Liver (tissue), 8 donors: ENCODE measurements at regions not wholly inside any gene's neighbourhood (a gene's known extent, or its start where the extent isn't known, plus 50 kb on each side); places are given as distances from the start of the nearest gene placed in this dataset.

Experiments used
- DNase-seq: peaks from one replicate; pipeline ENCODE4 v3.0.0-alpha.2; 2017; ENCODE audit warnings: low spot score
- H3K27ac ChIP-seq, 2 donors: one replicate each; pipeline ENCODE4 v1.7.0; 2013; ENCODE audit warnings: inconsistent platforms in 2 of 2, low read length in 2 of 2, control low read depth in 1 of 2, low read depth in 1 of 2, mild to moderate bottlenecking in 1 of 2
- H3K27me3 ChIP-seq, 4 donors: one replicate each; pipeline versions ENCODE4 v1.6.1 to v1.7.0; 2013; ENCODE audit warnings: low read length in 3 of 4, inconsistent platforms in 1 of 4, mild to moderate bottlenecking in 1 of 4, moderate library complexity in 1 of 4; ENCODE audit not compliant: control insufficient read depth in 4 of 4, insufficient read depth in 4 of 4
- H3K36me3 ChIP-seq, 4 donors: one replicate each; pipeline versions ENCODE4 v1.6.1 to v1.7.0; 2013; ENCODE audit warnings: low read length in 3 of 4, mild to moderate bottlenecking in 3 of 4, low read depth in 1 of 4, moderate library complexity in 1 of 4; ENCODE audit not compliant: control insufficient read depth in 4 of 4, insufficient read depth in 3 of 4
- H3K4me1 ChIP-seq, 4 donors: one replicate each; pipeline versions ENCODE4 v1.6.1 to v1.7.0; 2013; ENCODE audit warnings: low read length in 3 of 4, mild to moderate bottlenecking in 3 of 4, moderate library complexity in 1 of 4; ENCODE audit not compliant: control insufficient read depth in 4 of 4, insufficient read depth in 4 of 4
- H3K4me3 ChIP-seq, 3 donors: one replicate each; pipeline versions ENCODE4 v1.6.1 to v1.7.0; 2013; ENCODE audit warnings: low read length in 3 of 3, control low read depth in 1 of 3, low read depth in 1 of 3, mild to moderate bottlenecking in 1 of 3
- H3K9ac ChIP-seq, 2 donors: one replicate each; pipeline ENCODE4 v1.7.0; 2013; ENCODE audit warnings: low read length in 2 of 2, mild to moderate bottlenecking in 2 of 2, moderate library complexity in 2 of 2, control low read depth in 1 of 2, low read depth in 1 of 2
- H3K9me3 ChIP-seq, 4 donors: one replicate each; pipeline versions ENCODE4 v1.6.1 to v1.7.0; 2013; ENCODE audit warnings: low read length in 3 of 4; ENCODE audit not compliant: control insufficient read depth in 4 of 4
- EGR1 ChIP-seq, 2 donors: IDR thresholded peaks; 2 replicates each; pipeline ENCODE4 v1.6.1; 2016 to 2018; ENCODE audit warnings: antibody characterized with exemption in 2 of 2, low read depth in 2 of 2
- FOXA1 ChIP-seq: IDR thresholded peaks from 2 replicates; pipeline ENCODE4 v1.6.1; 2016; ENCODE audit warnings: antibody characterized with exemption
- FOXA2 ChIP-seq: IDR thresholded peaks from 2 replicates; pipeline ENCODE4 v1.6.1; 2016; ENCODE audit warnings: antibody characterized with exemption
- GABPA ChIP-seq, 2 donors: IDR thresholded peaks in 1 of 2; conservative IDR thresholded peaks in 1 of 2; 2 replicates each; pipeline ENCODE4 v1.6.1; 2016; ENCODE audit warnings: antibody characterized with exemption in 2 of 2, mild to moderate bottlenecking in 1 of 2, moderate library complexity in 1 of 2
- HNF4A ChIP-seq, 2 donors: conservative IDR thresholded peaks; 2 replicates each; pipeline ENCODE4 v1.6.1; 2016; ENCODE audit warnings: antibody characterized with exemption in 2 of 2, mild to moderate bottlenecking in 2 of 2
- HNF4G ChIP-seq: IDR thresholded peaks from 2 replicates; pipeline ENCODE4 v1.6.1; 2016; ENCODE audit warnings: antibody characterized with exemption
- JUND ChIP-seq, 2 donors: IDR thresholded peaks; 2 replicates each; pipeline ENCODE4 v1.6.1; 2016; ENCODE audit warnings: antibody characterized with exemption in 2 of 2
- NR2F2 ChIP-seq: IDR thresholded peaks from 2 replicates; pipeline ENCODE4 v1.6.1; 2016; ENCODE audit warnings: antibody characterized with exemption
- RAD21 ChIP-seq, 2 donors: IDR thresholded peaks; 2 replicates each; pipeline ENCODE4 v1.6.1; 2016; ENCODE audit warnings: antibody characterized with exemption in 2 of 2, mild to moderate bottlenecking in 2 of 2
- RXRA ChIP-seq, 2 donors: IDR thresholded peaks; 2 replicates each; pipeline ENCODE4 v1.6.1; 2017 to 2018; ENCODE audit warnings: antibody characterized with exemption in 2 of 2, mild to moderate bottlenecking in 1 of 2
- SP1 ChIP-seq: IDR thresholded peaks from 2 replicates; pipeline ENCODE4 v1.6.1; 2018; ENCODE audit warnings: antibody characterized with exemption, mild to moderate bottlenecking
- TAF1 ChIP-seq: conservative IDR thresholded peaks from 2 replicates; pipeline ENCODE4 v1.6.1; 2016; ENCODE audit warnings: antibody characterized with exemption, mild to moderate bottlenecking
- YY1 ChIP-seq: IDR thresholded peaks from 2 replicates; pipeline ENCODE4 v1.6.1; 2016; ENCODE audit warnings: antibody characterized with exemption, mild to moderate bottlenecking
- WGBS: extraction: QIAGEN DNeasy Blood & Tissue Kit; methylation state at CpG from one replicate; pipeline ENCODE4 v1.1.7; 2013; 5-methylcytosine and 5-hydroxymethylcytosine counted together
- TF ChIP-seq, protein P1 (sequence below): IDR thresholded peaks from 2 replicates; pipeline ENCODE4 v1.6.1; 2016; ENCODE audit warnings: antibody characterized with exemption, mild to moderate bottlenecking
- TF ChIP-seq, protein P2 (sequence below): IDR thresholded peaks from 2 replicates; pipeline ENCODE4 v1.6.1; 2016; ENCODE audit warnings: antibody characterized with exemption
- TF ChIP-seq, protein P3 (sequence below): fragments of 150-350 bp; IDR thresholded peaks from 2 replicates; pipeline ENCODE4 v1.5.1; 2017; ENCODE audit warnings: improper control_type of control experiment, low read depth, low read length; ENCODE audit not compliant: missing input control
- TF ChIP-seq, protein P4 (sequence below): IDR thresholded peaks from 2 replicates; pipeline ENCODE4 v1.6.1; 2016; ENCODE audit warnings: antibody characterized with exemption
- TF ChIP-seq, protein P5 (sequence below): IDR thresholded peaks from 2 replicates; pipeline ENCODE4 v1.6.1; 2016; ENCODE audit warnings: antibody characterized with exemption
- donor health status: healthy.
- donor health status: healthy.
- donor health status: healthy.
- donor health status: healthy.
- donor health status: healthy.

DNA sequence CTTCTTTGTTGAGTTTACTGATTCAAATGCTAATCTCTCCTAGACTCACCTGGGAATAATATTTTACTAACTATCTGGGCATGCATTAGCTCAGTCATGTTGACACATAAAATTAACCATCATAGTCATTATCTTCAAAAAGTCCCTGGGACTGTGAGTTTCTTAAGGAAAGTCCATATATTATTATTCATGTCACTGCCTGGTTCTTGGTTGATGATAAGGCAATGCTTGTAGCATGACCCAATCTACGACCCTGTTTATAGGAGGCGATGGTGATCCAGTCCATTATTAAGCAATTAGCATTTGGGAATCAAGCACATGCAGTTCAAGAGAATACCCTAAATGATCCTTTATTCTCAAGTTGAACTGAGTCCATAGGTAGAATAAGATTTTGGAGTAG lies 54.8 kb upstream of the MPHOSPH6 start:
- H3K4me1 ChIP-seq, result no peaks in the 10 kb centered on the region
- no peaks in the 10 kb centered on the region for H3K36me3 ChIP-seq
- H3K4me3 ChIP-seq, result no peak overlapping the region
- no peak for DNase-seq
- H3K9ac ChIP-seq, result no peak overlapping the region
- no peaks in the 10 kb centered on the region for H3K27me3 ChIP-seq
- no peak overlapping the region for H3K27ac ChIP-seq
- 95% methylated on average over 2 of the region's 2 CpGs for WGBS
- TF ChIP-seq FOXA1 (no peak), YY1 (no peak), RXRA (IDR thresholded peaks at IDR 0.05) (no peak), HNF4G (no peak), FOXA2 (no peak), HNF4A (conservative IDR thresholded peaks at IDR 0.05) (no peak), NR2F2 (no peak), EGR1 (IDR thresholded peaks at IDR 0.05; ENCODE audit: low read depth in 2 of 2) (no peak), GABPA (IDR thresholded peaks at IDR 0.05 in 1 of 2, conservative IDR thresholded peaks at IDR 0.05 in 1 of 2) (no peak), RAD21 (IDR thresholded peaks at IDR 0.05) (no peak), JUND (IDR thresholded peaks at IDR 0.05) (no peak), TAF1 (no peak)
- TF ChIP-seq, protein P1, sequence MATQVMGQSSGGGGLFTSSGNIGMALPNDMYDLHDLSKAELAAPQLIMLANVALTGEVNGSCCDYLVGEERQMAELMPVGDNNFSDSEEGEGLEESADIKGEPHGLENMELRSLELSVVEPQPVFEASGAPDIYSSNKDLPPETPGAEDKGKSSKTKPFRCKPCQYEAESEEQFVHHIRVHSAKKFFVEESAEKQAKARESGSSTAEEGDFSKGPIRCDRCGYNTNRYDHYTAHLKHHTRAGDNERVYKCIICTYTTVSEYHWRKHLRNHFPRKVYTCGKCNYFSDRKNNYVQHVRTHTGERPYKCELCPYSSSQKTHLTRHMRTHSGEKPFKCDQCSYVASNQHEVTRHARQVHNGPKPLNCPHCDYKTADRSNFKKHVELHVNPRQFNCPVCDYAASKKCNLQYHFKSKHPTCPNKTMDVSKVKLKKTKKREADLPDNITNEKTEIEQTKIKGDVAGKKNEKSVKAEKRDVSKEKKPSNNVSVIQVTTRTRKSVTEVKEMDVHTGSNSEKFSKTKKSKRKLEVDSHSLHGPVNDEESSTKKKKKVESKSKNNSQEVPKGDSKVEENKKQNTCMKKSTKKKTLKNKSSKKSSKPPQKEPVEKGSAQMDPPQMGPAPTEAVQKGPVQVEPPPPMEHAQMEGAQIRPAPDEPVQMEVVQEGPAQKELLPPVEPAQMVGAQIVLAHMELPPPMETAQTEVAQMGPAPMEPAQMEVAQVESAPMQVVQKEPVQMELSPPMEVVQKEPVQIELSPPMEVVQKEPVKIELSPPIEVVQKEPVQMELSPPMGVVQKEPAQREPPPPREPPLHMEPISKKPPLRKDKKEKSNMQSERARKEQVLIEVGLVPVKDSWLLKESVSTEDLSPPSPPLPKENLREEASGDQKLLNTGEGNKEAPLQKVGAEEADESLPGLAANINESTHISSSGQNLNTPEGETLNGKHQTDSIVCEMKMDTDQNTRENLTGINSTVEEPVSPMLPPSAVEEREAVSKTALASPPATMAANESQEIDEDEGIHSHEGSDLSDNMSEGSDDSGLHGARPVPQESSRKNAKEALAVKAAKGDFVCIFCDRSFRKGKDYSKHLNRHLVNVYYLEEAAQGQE, result no peak
- TF ChIP-seq, protein P2, sequence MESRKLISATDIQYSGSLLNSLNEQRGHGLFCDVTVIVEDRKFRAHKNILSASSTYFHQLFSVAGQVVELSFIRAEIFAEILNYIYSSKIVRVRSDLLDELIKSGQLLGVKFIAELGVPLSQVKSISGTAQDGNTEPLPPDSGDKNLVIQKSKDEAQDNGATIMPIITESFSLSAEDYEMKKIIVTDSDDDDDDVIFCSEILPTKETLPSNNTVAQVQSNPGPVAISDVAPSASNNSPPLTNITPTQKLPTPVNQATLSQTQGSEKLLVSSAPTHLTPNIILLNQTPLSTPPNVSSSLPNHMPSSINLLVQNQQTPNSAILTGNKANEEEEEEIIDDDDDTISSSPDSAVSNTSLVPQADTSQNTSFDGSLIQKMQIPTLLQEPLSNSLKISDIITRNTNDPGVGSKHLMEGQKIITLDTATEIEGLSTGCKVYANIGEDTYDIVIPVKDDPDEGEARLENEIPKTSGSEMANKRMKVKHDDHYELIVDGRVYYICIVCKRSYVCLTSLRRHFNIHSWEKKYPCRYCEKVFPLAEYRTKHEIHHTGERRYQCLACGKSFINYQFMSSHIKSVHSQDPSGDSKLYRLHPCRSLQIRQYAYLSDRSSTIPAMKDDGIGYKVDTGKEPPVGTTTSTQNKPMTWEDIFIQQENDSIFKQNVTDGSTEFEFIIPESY, result no peak
- TF ChIP-seq, protein P3, sequence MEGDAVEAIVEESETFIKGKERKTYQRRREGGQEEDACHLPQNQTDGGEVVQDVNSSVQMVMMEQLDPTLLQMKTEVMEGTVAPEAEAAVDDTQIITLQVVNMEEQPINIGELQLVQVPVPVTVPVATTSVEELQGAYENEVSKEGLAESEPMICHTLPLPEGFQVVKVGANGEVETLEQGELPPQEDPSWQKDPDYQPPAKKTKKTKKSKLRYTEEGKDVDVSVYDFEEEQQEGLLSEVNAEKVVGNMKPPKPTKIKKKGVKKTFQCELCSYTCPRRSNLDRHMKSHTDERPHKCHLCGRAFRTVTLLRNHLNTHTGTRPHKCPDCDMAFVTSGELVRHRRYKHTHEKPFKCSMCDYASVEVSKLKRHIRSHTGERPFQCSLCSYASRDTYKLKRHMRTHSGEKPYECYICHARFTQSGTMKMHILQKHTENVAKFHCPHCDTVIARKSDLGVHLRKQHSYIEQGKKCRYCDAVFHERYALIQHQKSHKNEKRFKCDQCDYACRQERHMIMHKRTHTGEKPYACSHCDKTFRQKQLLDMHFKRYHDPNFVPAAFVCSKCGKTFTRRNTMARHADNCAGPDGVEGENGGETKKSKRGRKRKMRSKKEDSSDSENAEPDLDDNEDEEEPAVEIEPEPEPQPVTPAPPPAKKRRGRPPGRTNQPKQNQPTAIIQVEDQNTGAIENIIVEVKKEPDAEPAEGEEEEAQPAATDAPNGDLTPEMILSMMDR, result no peak
- H3K9me3 ChIP-seq, result no peaks in the 10 kb centered on the region

DNA sequence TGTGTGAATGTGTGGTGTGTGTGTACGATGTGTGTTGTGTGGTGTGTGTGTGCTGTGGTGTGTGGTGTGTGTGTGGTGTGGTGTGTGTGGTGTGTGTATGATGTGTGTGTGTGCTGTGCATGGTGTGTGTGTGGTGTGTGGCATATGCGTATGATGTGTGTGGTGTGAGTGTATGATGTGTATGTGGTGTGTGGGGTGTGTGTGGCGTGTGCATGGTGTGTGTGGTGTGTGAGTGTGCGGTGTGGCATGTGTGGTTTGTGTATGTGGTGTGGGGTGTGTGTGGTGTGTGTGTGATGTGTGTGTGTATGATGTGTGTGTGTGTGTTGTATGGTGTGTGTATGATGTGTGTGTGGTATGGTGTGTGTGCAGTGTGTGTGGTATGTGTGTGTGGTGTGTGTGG lies 50.5 kb upstream of the MPHOSPH6 start:
- no peaks in the 10 kb centered on the region for H3K27me3 ChIP-seq
- no peaks in the 10 kb centered on the region for H3K9me3 ChIP-seq
- no peaks in the 10 kb centered on the region for H3K36me3 ChIP-seq
- no peak overlapping the region for H3K9ac ChIP-seq
- DNase-seq, result no peak
- no peak overlapping the region for H3K27ac ChIP-seq
- no peaks in the 10 kb centered on the region for H3K4me1 ChIP-seq
- no peak overlapping the region for H3K4me3 ChIP-seq
- 93% methylated on average over 4 of the region's 4 CpGs for WGBS
- TF ChIP-seq, protein P4, sequence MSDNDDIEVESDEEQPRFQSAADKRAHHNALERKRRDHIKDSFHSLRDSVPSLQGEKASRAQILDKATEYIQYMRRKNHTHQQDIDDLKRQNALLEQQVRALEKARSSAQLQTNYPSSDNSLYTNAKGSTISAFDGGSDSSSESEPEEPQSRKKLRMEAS, result no peak
- TF ChIP-seq YY1 (no peak), FOXA2 (no peak), JUND (IDR thresholded peaks at IDR 0.05) (no peak), FOXA1 (no peak), EGR1 (IDR thresholded peaks at IDR 0.05; ENCODE audit: low read depth in 2 of 2) (no peak), HNF4G (no peak), SP1 (no peak), TAF1 (no peak), GABPA (IDR thresholded peaks at IDR 0.05 in 1 of 2, conservative IDR thresholded peaks at IDR 0.05 in 1 of 2) (no peak), RAD21 (IDR thresholded peaks at IDR 0.05) (no peak), RXRA (IDR thresholded peaks at IDR 0.05) (no peak), HNF4A (conservative IDR thresholded peaks at IDR 0.05) (no peak), NR2F2 (no peak)
- TF ChIP-seq, protein P3, result no peak
- TF ChIP-seq, protein P2, result no peak
- TF ChIP-seq, protein P5, sequence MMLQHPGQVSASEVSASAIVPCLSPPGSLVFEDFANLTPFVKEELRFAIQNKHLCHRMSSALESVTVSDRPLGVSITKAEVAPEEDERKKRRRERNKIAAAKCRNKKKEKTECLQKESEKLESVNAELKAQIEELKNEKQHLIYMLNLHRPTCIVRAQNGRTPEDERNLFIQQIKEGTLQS, result no peak
